ENCODE measurements at regions not wholly inside any gene's neighbourhood (a gene's known extent, or its start where the extent isn't known, plus 50 kb on each side); places are given as distances from the start of the nearest gene placed in this dataset.
A peak's percentile ranks its signal among the peaks of the same experiment; 100 is the strongest.

GRCh38 chr11:122512688-122513087 is 142.8 kb upstream of the UBASH3B start:
- no peaks in the 10 kb centered on the region for H3K4me1 Mint-ChIP-seq
- no peak for DNase-seq
- H3K27ac Mint-ChIP-seq, result no peak overlapping the region
- no peaks in the 10 kb centered on the region for H3K36me3 Mint-ChIP-seq (ENCODE audit: low read depth)
- no peak overlapping the region for H3K4me3 Mint-ChIP-seq
- intact Hi-C loops (cut with micrococcal nuclease), result no loop called here
- H3K9me3 Mint-ChIP-seq, result no peaks in the 10 kb centered on the region
- no peaks in the 10 kb centered on the region for H3K27me3 Mint-ChIP-seq

- H3K36me3 Mint-ChIP-seq (ENCODE audit: low read depth), result no peaks in the 10 kb centered on the region
- no peak overlapping the region for H3K4me3 Mint-ChIP-seq
- H3K27me3 Mint-ChIP-seq, result peaks cover 11% of the 10 kb centered on the region
- H3K4me1 Mint-ChIP-seq, result peaks cover 2% of the 10 kb centered on the region
- H3K27ac Mint-ChIP-seq, result no peak overlapping the region
- intact Hi-C loops (cut with micrococcal nuclease), result no loop called here
- DNase-seq, result no peak
- H3K9me3 Mint-ChIP-seq, result no peaks in the 10 kb centered on the region
Observed at GRCh38 chr11:122509899-122510298, 145.6 kb upstream of the UBASH3B start.

- Mint-ChIP-seq H3K36me3 (ENCODE audit: low read depth) (no peaks in the 10 kb centered on the region), H3K27ac (no peak overlapping the region), H3K27me3 (peaks cover 13% of the 10 kb centered on the region), H3K9me3 (no peaks in the 10 kb centered on the region), H3K4me3 (no peak overlapping the region), H3K4me1 (peaks cover 2% of the 10 kb centered on the region)
- no peak for DNase-seq
- intact Hi-C loops (cut with micrococcal nuclease), result no loop called here
Observed at GRCh38 chr11:122509091-122509490, 146.4 kb upstream of the UBASH3B start.

- Mint-ChIP-seq H3K36me3 (ENCODE audit: low read depth) (no peaks in the 10 kb centered on the region), H3K4me1 (peaks cover 2% of the 10 kb centered on the region), H3K9me3 (no peaks in the 10 kb centered on the region), H3K4me3 (no peak overlapping the region), H3K27me3 (peaks cover 16% of the 10 kb centered on the region), H3K27ac (no peak overlapping the region)
- intact Hi-C loops (cut with micrococcal nuclease), result loop anchor here (1.0 kb wide), 2 partner anchors 290 to 849 kb away; no protein-coding TSS in a partner anchor
- peak; percentile 83 for DNase-seq
Observed at GRCh38 chr11:122505304-122506006, 150.1 kb upstream of the UBASH3B start.

GRCh38 chr11:122494221-122494620 is 161.3 kb upstream of the UBASH3B start:
- Mint-ChIP-seq H3K27me3 (no peaks in the 10 kb centered on the region), H3K27ac (no peak overlapping the region), H3K9me3 (no peaks in the 10 kb centered on the region), H3K36me3 (ENCODE audit: low read depth) (no peaks in the 10 kb centered on the region), H3K4me1 (no peaks in the 10 kb centered on the region), H3K4me3 (no peak overlapping the region)
- DNase-seq, result no peak
- intact Hi-C loops (cut with micrococcal nuclease), result no loop called here

GRCh38 chr11:122491509-122491908 is 164.0 kb upstream of the UBASH3B start:
- intact Hi-C loops (cut with micrococcal nuclease), result no loop called here
- Mint-ChIP-seq H3K4me3 (no peak overlapping the region), H3K4me1 (no peaks in the 10 kb centered on the region), H3K9me3 (no peaks in the 10 kb centered on the region), H3K36me3 (ENCODE audit: low read depth) (no peaks in the 10 kb centered on the region), H3K27me3 (no peaks in the 10 kb centered on the region), H3K27ac (no peak overlapping the region)
- DNase-seq, result no peak

GRCh38 chr11:122488892-122489706 is 166.4 kb upstream of the UBASH3B start:
- H3K9me3 Mint-ChIP-seq, result no peaks in the 10 kb centered on the region
- H3K4me1 Mint-ChIP-seq, result no peaks in the 10 kb centered on the region
- no peak overlapping the region for H3K4me3 Mint-ChIP-seq
- intact Hi-C loops (cut with micrococcal nuclease), result no loop called here
- no peak for DNase-seq
- H3K27me3 Mint-ChIP-seq, result peaks cover 2% of the 10 kb centered on the region
- no peak overlapping the region for H3K27ac Mint-ChIP-seq
- H3K36me3 Mint-ChIP-seq (ENCODE audit: low read depth), result no peaks in the 10 kb centered on the region

- Mint-ChIP-seq H3K27ac (no peak overlapping the region), H3K9me3 (peaks cover 9% of the 10 kb centered on the region)
Observed at GRCh38 chr11:122487669-122488068, 167.9 kb upstream of the UBASH3B start.

GRCh38 chr11:122486793-122487495 is 168.6 kb upstream of the UBASH3B start:
- Mint-ChIP-seq H3K36me3 (ENCODE audit: low read depth) (no peaks in the 10 kb centered on the region), H3K4me1 (no peaks in the 10 kb centered on the region), H3K9me3 (peaks cover 9% of the 10 kb centered on the region), H3K27ac (no peak overlapping the region), H3K4me3 (no peak overlapping the region), H3K27me3 (peaks cover 2% of the 10 kb centered on the region)
- DNase-seq, result no peak
- intact Hi-C loops (cut with micrococcal nuclease), result no loop called here

More at GRCh38 chr11:122487669-122488068, 167.9 kb upstream of the UBASH3B start:
- peaks cover 2% of the 10 kb centered on the region for H3K27me3 Mint-ChIP-seq
- no peak for DNase-seq
- intact Hi-C loops (cut with micrococcal nuclease), result no loop called here
- no peaks in the 10 kb centered on the region for H3K36me3 Mint-ChIP-seq (ENCODE audit: low read depth)
- no peaks in the 10 kb centered on the region for H3K4me1 Mint-ChIP-seq
- no peak overlapping the region for H3K4me3 Mint-ChIP-seq

- Mint-ChIP-seq H3K27ac (no peak overlapping the region), H3K4me1 (no peaks in the 10 kb centered on the region), H3K4me3 (no peak overlapping the region), H3K27me3 (peaks cover 3% of the 10 kb centered on the region), H3K36me3 (ENCODE audit: low read depth) (no peaks in the 10 kb centered on the region), H3K9me3 (peaks cover 13% of the 10 kb centered on the region)
- intact Hi-C loops (cut with micrococcal nuclease), result no loop called here
- DNase-seq, result no peak
Observed at GRCh38 chr11:122478986-122479385, 176.5 kb upstream of the UBASH3B start.

- H3K27me3 Mint-ChIP-seq, result no peaks in the 10 kb centered on the region
- H3K9me3 Mint-ChIP-seq, result no peaks in the 10 kb centered on the region
- DNase-seq, result no peak
- no peaks in the 10 kb centered on the region for H3K36me3 Mint-ChIP-seq (ENCODE audit: low read depth)
- no peaks in the 10 kb centered on the region for H3K4me1 Mint-ChIP-seq
- no peak overlapping the region for H3K4me3 Mint-ChIP-seq
- no peak overlapping the region for H3K27ac Mint-ChIP-seq
- intact Hi-C loops (cut with micrococcal nuclease), result no loop called here
Observed at GRCh38 chr11:122468965-122469364, 186.6 kb upstream of the UBASH3B start.

- intact Hi-C loops (cut with micrococcal nuclease), result no loop called here
- no peaks in the 10 kb centered on the region for H3K9me3 Mint-ChIP-seq
- no peaks in the 10 kb centered on the region for H3K36me3 Mint-ChIP-seq (ENCODE audit: low read depth)
- H3K27me3 Mint-ChIP-seq, result no peaks in the 10 kb centered on the region
- H3K4me1 Mint-ChIP-seq, result no peaks in the 10 kb centered on the region
- H3K4me3 Mint-ChIP-seq, result no peak overlapping the region
- no peak for DNase-seq
- no peak overlapping the region for H3K27ac Mint-ChIP-seq
Observed at GRCh38 chr11:122463530-122463929, 192.0 kb upstream of the UBASH3B start.

- no peaks in the 10 kb centered on the region for H3K27me3 Mint-ChIP-seq
- intact Hi-C loops (cut with micrococcal nuclease), result no loop called here
- H3K27ac Mint-ChIP-seq, result no peak overlapping the region
- H3K4me3 Mint-ChIP-seq, result no peak overlapping the region
- H3K4me1 Mint-ChIP-seq, result no peaks in the 10 kb centered on the region
- DNase-seq, result no peak
- no peaks in the 10 kb centered on the region for H3K9me3 Mint-ChIP-seq
- no peaks in the 10 kb centered on the region for H3K36me3 Mint-ChIP-seq (ENCODE audit: low read depth)
Observed at GRCh38 chr11:122459064-122459463, 196.5 kb upstream of the UBASH3B start.

GRCh38 chr11:122453586-122453985 is 201.9 kb upstream of the UBASH3B start:
- Mint-ChIP-seq H3K27me3 (no peaks in the 10 kb centered on the region), H3K27ac (no peak overlapping the region), H3K4me1 (no peaks in the 10 kb centered on the region), H3K9me3 (no peaks in the 10 kb centered on the region), H3K36me3 (ENCODE audit: low read depth) (no peaks in the 10 kb centered on the region), H3K4me3 (no peak overlapping the region)
- no peak for DNase-seq
- intact Hi-C loops (cut with micrococcal nuclease), result no loop called here

Measured in activated CD4-positive, alpha-beta T cell treated with anti-CD3 and anti-CD28 coated beads, Interleukin-2, amount 10 ng/mL, durations not matched to agents 24 days and 14 days (primary cell).